GM12865 (cell line): ENCODE measurements at regions not wholly inside any gene's neighbourhood (a gene's known extent, or its start where the extent isn't known, plus 50 kb on each side); places are given as distances from the start of the nearest gene placed in this dataset.
A peak's percentile ranks its signal among the peaks of the same experiment; 100 is the strongest.

Experiments
- DNase-seq: peaks from one replicate; pipeline ENCODE4 v3.0.0; 2010; ENCODE audit warnings: low read depth
- H3K4me3 ChIP-seq: 2 replicates; pipeline ENCODE4 v1.5.1; 2011; ENCODE audit warnings: mild to moderate bottlenecking, low read depth, low read length, control low read depth
- CTCF ChIP-seq: IDR thresholded peaks from 2 replicates; pipeline ENCODE4 v1.5.1; 2011; ENCODE audit warnings: low read length, control low read depth, low read depth, inconsistent platforms; ENCODE audit not compliant: insufficient read depth; ENCODE audit errors: missing control alignments

GRCh38 chr20:39877788-39878187 lies 811.2 kb downstream of the MAFB start:
- H3K4me3 ChIP-seq: no peak overlapping the region
- no peak for DNase-seq
- TF ChIP-seq CTCF: no peak

GRCh38 chr20:39876976-39877635 lies 811.9 kb downstream of the MAFB start:
- no peak for TF ChIP-seq CTCF
- no peak for DNase-seq
- H3K4me3 ChIP-seq: no peak overlapping the region

- H3K4me3 ChIP-seq: no peak overlapping the region
- DNase-seq: no peak
- TF ChIP-seq CTCF: no peak
Observed at GRCh38 chr20:39875492-39876110, 813.4 kb downstream of the MAFB start.

GRCh38 chr20:39874049-39874893 lies 814.8 kb downstream of the MAFB start:
- H3K4me3 ChIP-seq: no peak overlapping the region
- peak; percentile 92 for TF ChIP-seq CTCF
- peak; percentile 87 for DNase-seq

GRCh38 chr20:39873286-39873685 lies 815.8 kb downstream of the MAFB start:
- TF ChIP-seq CTCF: no peak
- H3K4me3 ChIP-seq: no peak overlapping the region
- no peak for DNase-seq

GRCh38 chr20:39871013-39871412 lies 818.0 kb downstream of the MAFB start:
- no peak for DNase-seq
- no peak overlapping the region for H3K4me3 ChIP-seq
- TF ChIP-seq CTCF: no peak
